ENCODE measurements at regions not wholly inside any gene's neighbourhood (a gene's known extent, or its start where the extent isn't known, plus 50 kb on each side); places are given as distances from the start of the nearest gene placed in this dataset.
"Not testable (repeated sequence)": the region's sequence is repeated elsewhere in the genome, so short reads cannot be mapped to it uniquely, and the experiment has no call there.

GRCh38 chr1:116844775-116845174 is 64.9 kb upstream of the PTGFRN start:
- Histone ChIP-seq H3K4me3 (no peak overlapping the region), H3K9me3 (replicated peaks in 1 of 3) (no peaks in the 10 kb centered on the region), H3K36me3 (replicated peaks in 1 of 2) (no peaks in the 10 kb centered on the region), H3K27ac (no peak overlapping the region), H3K27me3 (no peaks in the 10 kb centered on the region), H3K4me1 (replicated peaks in 1 of 2) (no peaks in the 10 kb centered on the region)
- intact Hi-C loops (cut with DNase I): no loop called here
- TF ChIP-seq POLR2A (IDR thresholded peaks at IDR 0.05): no peak
- no peak for DNase-seq
- WGBS, 4 donors: 85 to 95% (median 90%) methylated on average over 1 of the region's 1 CpG

GRCh38 chr1:116847190-116847589 is 62.5 kb upstream of the PTGFRN start:
- intact Hi-C loops (cut with DNase I): no loop called here
- no peaks in the 10 kb centered on the region for H3K27me3 ChIP-seq
- no peak overlapping the region for H3K27ac ChIP-seq
- no peak for DNase-seq
- no peaks in the 10 kb centered on the region for H3K4me1 ChIP-seq (replicated peaks in 1 of 2)
- 70 to 81% (median 74%) methylated on average over 2 of the region's 2 CpGs for WGBS, 4 donors
- no peaks in the 10 kb centered on the region for H3K9me3 ChIP-seq (replicated peaks in 1 of 3)
- no peak for TF ChIP-seq CTCF (IDR thresholded peaks at IDR 0.05)
- TF ChIP-seq POLR2A (IDR thresholded peaks at IDR 0.05): no peak
- H3K4me3 ChIP-seq: no peak overlapping the region
- H3K36me3 ChIP-seq (replicated peaks in 1 of 2): no peaks in the 10 kb centered on the region

GRCh38 chr1:116847688-116848531 is 61.8 kb upstream of the PTGFRN start:
- Histone ChIP-seq H3K4me3 (no peak overlapping the region), H3K27ac (no peak overlapping the region), H3K36me3 (replicated peaks in 1 of 2) (no peaks in the 10 kb centered on the region), H3K9me3 (replicated peaks in 1 of 3) (no peaks in the 10 kb centered on the region), H3K27me3 (no peaks in the 10 kb centered on the region), H3K4me1 (replicated peaks in 1 of 2) (no peaks in the 10 kb centered on the region)
- no peak for DNase-seq
- no peak for TF ChIP-seq CTCF (IDR thresholded peaks at IDR 0.05)
- TF ChIP-seq POLR2A (IDR thresholded peaks at IDR 0.05): no peak
- intact Hi-C loops (cut with DNase I): no loop called here
- 70 to 78% (median 75%) methylated on average over 13 of the region's 13 CpGs for WGBS, 4 donors

- H3K36me3 ChIP-seq (replicated peaks in 1 of 2): no peaks in the 10 kb centered on the region
- H3K27ac ChIP-seq: no peak overlapping the region
- H3K9me3 ChIP-seq (replicated peaks in 1 of 3): no peaks in the 10 kb centered on the region
- DNase-seq: no peak
- H3K27me3 ChIP-seq: no peaks in the 10 kb centered on the region
- 91 to 100% (median 96%) methylated on average over 1 of the region's 1 CpG for WGBS, 4 donors
- intact Hi-C loops (cut with DNase I): loop anchor here (10.0 kb wide), 1 partner anchor 204 kb away; no protein-coding TSS in a partner anchor
- TF ChIP-seq POLR2A (IDR thresholded peaks at IDR 0.05) (no peak), CTCF (IDR thresholded peaks at IDR 0.05) (no peak)
- peaks cover 18 to 19% of the 10 kb centered on the region in 2 donors for H3K4me1 ChIP-seq (replicated peaks in 1 of 2)
- no peak overlapping the region for H3K4me3 ChIP-seq
Observed at GRCh38 chr1:116850436-116850835, 59.3 kb upstream of the PTGFRN start.

- H3K4me1 ChIP-seq (replicated peaks in 1 of 2): peaks cover 20% of the 10 kb centered on the region in 2 donors
- not testable (repeated sequence) for H3K27me3 ChIP-seq; H3K36me3 ChIP-seq (replicated peaks in 1 of 2); DNase-seq; H3K4me3 ChIP-seq; H3K27ac ChIP-seq; H3K9me3 ChIP-seq (replicated peaks in 1 of 3)
- 96 to 100% (median 100%) methylated on average over 1 to 2 of the region's 2 CpGs for WGBS, 4 donors
- intact Hi-C loops (cut with DNase I): loop anchor here (10.0 kb wide), 1 partner anchor 204 kb away; no protein-coding TSS in a partner anchor
Observed at GRCh38 chr1:116851189-116851588, 58.5 kb upstream of the PTGFRN start.
